Activated CD4-positive, alpha-beta T cell treated with anti-CD3 and anti-CD28 coated beads for 48 hours (primary cell): ENCODE measurements at regions not wholly inside any gene's neighbourhood (a gene's known extent, or its start where the extent isn't known, plus 50 kb on each side); places are given as distances from the start of the nearest gene placed in this dataset.

ENCODE experiments used
- DNase-seq: peaks from one replicate; pipeline ENCODE4 v3.0.0-alpha.2; 2020

- DNase-seq, result no peak
Measured at GRCh38 chr1:2866422-2867086, 65.1 kb upstream of the TTC34 start.

GRCh38 chr1:2867087-2867425, 65.6 kb upstream of the TTC34 start:
- no peak for DNase-seq

GRCh38 chr1:2867861-2868260, 66.4 kb upstream of the TTC34 start:
- DNase-seq, result no peak

- DNase-seq, result no peak
Measured at GRCh38 chr1:2868571-2869195, 67.2 kb upstream of the TTC34 start.

- no peak for DNase-seq
Measured at GRCh38 chr1:2871246-2871815, 69.8 kb upstream of the TTC34 start.

- no peak for DNase-seq
Measured at GRCh38 chr1:2874207-2874606, 72.7 kb upstream of the TTC34 start.

- DNase-seq, result no peak
Measured at GRCh38 chr1:2874607-2875480, 73.4 kb upstream of the TTC34 start.

GRCh38 chr1:2875707-2876561, 74.4 kb upstream of the TTC34 start:
- no peak for DNase-seq

- no peak for DNase-seq
Measured at GRCh38 chr1:2876846-2877245, 75.4 kb upstream of the TTC34 start.

GRCh38 chr1:2877391-2877790, 75.9 kb upstream of the TTC34 start:
- DNase-seq, result no peak

GRCh38 chr1:2878591-2878990, 77.1 kb upstream of the TTC34 start:
- DNase-seq, result no peak

GRCh38 chr1:2879026-2879425, 77.5 kb upstream of the TTC34 start:
- no peak for DNase-seq

- DNase-seq, result no peak
Measured at GRCh38 chr1:2879591-2879990, 78.1 kb upstream of the TTC34 start.

GRCh38 chr1:2880086-2880485, 78.6 kb upstream of the TTC34 start:
- DNase-seq, result no peak

- no peak for DNase-seq
Measured at GRCh38 chr1:2880812-2881295, 79.4 kb upstream of the TTC34 start.

- no peak for DNase-seq
Measured at GRCh38 chr1:2881556-2881955, 80.1 kb upstream of the TTC34 start.

GRCh38 chr1:2882966-2883696, 81.6 kb upstream of the TTC34 start:
- DNase-seq, result no peak

- no peak for DNase-seq
Measured at GRCh38 chr1:2885001-2885400, 83.5 kb upstream of the TTC34 start.

- DNase-seq, result no peak
Measured at GRCh38 chr1:2886631-2887030, 85.1 kb upstream of the TTC34 start.

- no peak for DNase-seq
Measured at GRCh38 chr1:2887941-2888855, 86.7 kb upstream of the TTC34 start.
